Progenitor cell of endocrine pancreas (in vitro differentiated cells): ENCODE measurements at regions not wholly inside any gene's neighbourhood (a gene's known extent, or its start where the extent isn't known, plus 50 kb on each side); places are given as distances from the start of the nearest gene placed in this dataset.
A peak's percentile ranks its signal among the peaks of the same experiment; 100 is the strongest.

Source experiments
- DNase-seq: peaks from one replicate; pipeline ENCODE4 v3.0.0; 2021; ENCODE audit warnings: low spot score; ENCODE audit not compliant: unreplicated experiment
- H3K27ac Mint-ChIP-seq: 2 replicates; pipeline ENCODE4 v1.8.0; 2021; ENCODE audit warnings: mild to moderate bottlenecking, moderate library complexity, mixed read lengths
- H3K27me3 Mint-ChIP-seq: 2 replicates; pipeline ENCODE4 v1.8.0; 2021; ENCODE audit warnings: mixed read lengths
- H3K36me3 Mint-ChIP-seq: 2 replicates; pipeline ENCODE4 v1.8.0; 2022; ENCODE audit warnings: mixed read lengths; ENCODE audit not compliant: insufficient read depth
- H3K4me1 Mint-ChIP-seq: 2 replicates; pipeline ENCODE4 v1.8.0; 2021; ENCODE audit warnings: low read depth, mixed read lengths
- H3K4me3 Mint-ChIP-seq: 2 replicates; pipeline ENCODE4 v1.8.0; 2021; ENCODE audit warnings: low read depth, mild to moderate bottlenecking, moderate library complexity, mixed read lengths
- H3K9me3 Mint-ChIP-seq: 2 replicates; pipeline ENCODE4 v1.8.0; 2021; ENCODE audit warnings: low read depth, mixed read lengths
- TF ChIP-seq, protein P1 (sequence below): fragments of 200-600 bp; sonication (generic); IDR thresholded peaks from one replicate; pipeline ENCODE4 v1.5.0; 2021; ENCODE audit warnings: antibody characterized with exemption, mild to moderate bottlenecking; ENCODE audit not compliant: unreplicated experiment

DNA sequence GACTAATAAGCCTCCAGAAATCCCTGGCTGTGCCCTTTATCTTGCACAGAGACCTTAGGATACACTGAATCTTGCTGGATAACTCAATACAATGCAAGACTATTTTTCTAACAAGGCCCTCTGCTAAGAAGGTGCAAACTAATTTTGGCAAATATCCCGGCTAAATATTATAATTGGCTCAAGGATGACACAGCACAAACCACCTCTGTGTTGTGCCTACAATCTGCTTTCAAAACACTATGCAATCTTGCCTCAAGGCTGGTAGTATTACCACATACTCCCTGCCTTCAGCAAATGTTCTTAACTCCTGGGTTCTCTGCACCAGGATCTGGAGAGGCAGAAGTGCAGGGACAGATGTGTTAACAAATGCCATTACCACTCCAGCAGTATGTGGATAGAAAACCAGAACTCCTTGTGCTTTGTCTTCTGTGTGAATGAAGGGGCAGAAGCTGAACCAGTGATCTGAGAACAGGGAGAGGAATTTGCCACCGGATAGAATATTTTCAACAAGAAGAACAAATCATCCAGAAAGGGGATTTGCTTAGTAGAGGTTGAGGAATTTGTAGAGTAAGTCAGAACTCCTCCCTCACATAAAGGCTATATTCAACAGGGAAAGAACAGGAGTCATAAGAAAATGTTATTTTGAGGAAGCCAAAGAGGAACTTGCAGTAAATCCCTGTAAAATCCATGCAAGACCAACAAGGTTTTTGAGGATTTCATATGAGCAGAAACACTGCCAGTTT is 74.1 kb upstream of the SLC4A11 start:
- H3K9me3 Mint-ChIP-seq = no peaks in the 10 kb centered on the region

DNA sequence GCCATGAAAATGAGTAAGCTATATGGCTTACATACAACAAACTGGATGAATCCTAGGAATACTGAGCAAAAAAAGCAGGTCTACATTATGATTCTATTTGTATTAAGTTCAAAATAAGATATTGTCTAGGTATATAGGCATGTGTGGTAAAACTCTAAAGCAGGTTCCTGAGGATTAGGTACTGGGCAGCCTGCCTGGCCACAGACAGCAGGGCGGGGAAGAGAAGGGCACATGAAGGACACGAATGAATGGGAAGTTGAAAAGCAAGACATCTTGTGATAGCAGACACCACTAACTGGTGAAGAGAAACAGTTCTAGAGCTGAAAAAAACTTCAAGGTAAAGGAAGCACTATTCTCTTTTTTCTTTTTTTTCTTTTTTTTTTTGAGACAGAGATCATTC is 72.6 kb upstream of the SLC4A11 start:
- Mint-ChIP-seq H3K4me1 (no peaks in the 10 kb centered on the region), H3K27ac (no peak overlapping the region), H3K36me3 (peaks cover 34% of the 10 kb centered on the region), H3K27me3 (no peaks in the 10 kb centered on the region), H3K4me3 (no peak overlapping the region), H3K9me3 (no peaks in the 10 kb centered on the region)
- TF ChIP-seq, protein P1, sequence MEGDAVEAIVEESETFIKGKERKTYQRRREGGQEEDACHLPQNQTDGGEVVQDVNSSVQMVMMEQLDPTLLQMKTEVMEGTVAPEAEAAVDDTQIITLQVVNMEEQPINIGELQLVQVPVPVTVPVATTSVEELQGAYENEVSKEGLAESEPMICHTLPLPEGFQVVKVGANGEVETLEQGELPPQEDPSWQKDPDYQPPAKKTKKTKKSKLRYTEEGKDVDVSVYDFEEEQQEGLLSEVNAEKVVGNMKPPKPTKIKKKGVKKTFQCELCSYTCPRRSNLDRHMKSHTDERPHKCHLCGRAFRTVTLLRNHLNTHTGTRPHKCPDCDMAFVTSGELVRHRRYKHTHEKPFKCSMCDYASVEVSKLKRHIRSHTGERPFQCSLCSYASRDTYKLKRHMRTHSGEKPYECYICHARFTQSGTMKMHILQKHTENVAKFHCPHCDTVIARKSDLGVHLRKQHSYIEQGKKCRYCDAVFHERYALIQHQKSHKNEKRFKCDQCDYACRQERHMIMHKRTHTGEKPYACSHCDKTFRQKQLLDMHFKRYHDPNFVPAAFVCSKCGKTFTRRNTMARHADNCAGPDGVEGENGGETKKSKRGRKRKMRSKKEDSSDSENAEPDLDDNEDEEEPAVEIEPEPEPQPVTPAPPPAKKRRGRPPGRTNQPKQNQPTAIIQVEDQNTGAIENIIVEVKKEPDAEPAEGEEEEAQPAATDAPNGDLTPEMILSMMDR = no peak
- DNase-seq = no peak

More for the DNA sequence above, 74.1 kb upstream of the SLC4A11 start:
- Mint-ChIP-seq H3K4me3 (no peak overlapping the region), H3K4me1 (no peaks in the 10 kb centered on the region), H3K27ac (peak overlapping the region; percentile 53), H3K27me3 (no peaks in the 10 kb centered on the region), H3K36me3 (peaks cover 29% of the 10 kb centered on the region)
- TF ChIP-seq, protein P1 = no peak
- DNase-seq = no peak

DNA sequence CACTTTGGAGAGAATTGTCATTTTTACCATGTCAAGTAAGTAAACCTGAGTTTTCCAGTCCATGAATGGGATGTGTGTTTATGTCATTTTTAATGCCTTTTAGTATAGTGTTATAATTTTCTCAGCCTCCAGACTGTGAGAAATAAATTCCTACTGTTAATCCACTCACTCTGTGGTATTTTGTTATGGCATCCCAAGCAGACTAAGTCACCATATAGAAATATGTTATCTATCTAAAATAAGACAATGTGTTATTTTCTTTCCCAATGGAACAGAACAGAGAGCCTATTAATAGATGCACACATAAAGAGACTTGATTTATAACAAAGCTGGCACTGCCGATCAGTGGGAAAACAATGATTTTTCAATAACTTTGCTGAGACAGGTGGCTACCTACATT is 70.2 kb upstream of the SLC4A11 start:
- DNase-seq = no peak
- Mint-ChIP-seq H3K36me3 (peaks cover 37% of the 10 kb centered on the region), H3K4me1 (no peaks in the 10 kb centered on the region), H3K27me3 (no peaks in the 10 kb centered on the region), H3K27ac (no peak overlapping the region), H3K4me3 (no peak overlapping the region), H3K9me3 (no peaks in the 10 kb centered on the region)
- TF ChIP-seq, protein P1 = no peak

DNA sequence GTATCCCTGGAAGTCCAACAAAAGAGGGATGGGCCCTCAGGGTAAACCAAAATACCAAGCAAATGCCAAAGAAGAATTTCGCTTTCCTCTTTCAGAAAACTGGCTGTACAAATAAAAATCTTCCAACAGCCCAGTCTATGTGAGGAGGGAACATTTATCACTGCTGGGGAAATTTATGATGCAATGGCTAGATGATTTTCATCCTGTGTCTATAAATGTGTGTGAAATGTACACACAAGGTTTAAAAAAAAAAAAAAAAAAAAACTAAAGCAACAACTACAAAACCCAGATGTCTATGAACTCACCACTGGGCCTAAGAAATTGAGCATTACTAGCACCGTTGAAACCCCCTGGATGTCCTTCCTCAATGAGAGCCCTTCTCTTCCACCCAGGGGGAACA is 68.7 kb upstream of the SLC4A11 start:
- H3K27me3 Mint-ChIP-seq = no peaks in the 10 kb centered on the region
- no peak for DNase-seq

DNA sequence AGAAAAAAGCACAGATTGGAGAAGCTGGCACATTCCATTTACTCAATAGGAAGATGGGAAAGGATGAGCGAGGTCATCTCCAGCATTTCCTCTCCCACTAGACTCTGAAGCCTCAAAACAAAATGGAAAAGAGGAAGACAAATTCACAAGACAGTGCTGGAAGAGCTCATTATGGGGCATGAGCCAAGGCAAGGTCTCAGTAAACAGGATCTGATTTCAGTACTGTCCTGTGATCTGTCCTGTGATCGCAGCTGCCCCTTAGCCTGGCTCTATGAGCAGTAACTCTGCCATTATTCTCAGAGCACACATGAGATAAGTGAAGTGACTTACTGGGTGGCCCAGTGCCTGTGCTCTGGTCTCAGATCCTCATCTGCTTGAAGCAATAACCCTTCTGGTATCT is 68.1 kb upstream of the SLC4A11 start:
- no peak overlapping the region for H3K27ac Mint-ChIP-seq

More for the DNA sequence above, 68.7 kb upstream of the SLC4A11 start:
- Mint-ChIP-seq H3K4me1 (no peaks in the 10 kb centered on the region), H3K27ac (no peak overlapping the region), H3K36me3 (peaks cover 34% of the 10 kb centered on the region), H3K9me3 (no peaks in the 10 kb centered on the region), H3K4me3 (no peak overlapping the region)
- TF ChIP-seq, protein P1 = no peak

More for the DNA sequence above, 68.1 kb upstream of the SLC4A11 start:
- Mint-ChIP-seq H3K4me1 (no peaks in the 10 kb centered on the region), H3K4me3 (no peak overlapping the region), H3K9me3 (no peaks in the 10 kb centered on the region), H3K27me3 (no peaks in the 10 kb centered on the region), H3K36me3 (peaks cover 33% of the 10 kb centered on the region)
- DNase-seq = no peak
- TF ChIP-seq, protein P1 = no peak
